ENCODE measurements at regions not wholly inside any gene's neighbourhood (a gene's known extent, or its start where the extent isn't known, plus 50 kb on each side); places are given as distances from the start of the nearest gene placed in this dataset.
A peak's percentile ranks its signal among the peaks of the same experiment; 100 is the strongest.

DNA sequence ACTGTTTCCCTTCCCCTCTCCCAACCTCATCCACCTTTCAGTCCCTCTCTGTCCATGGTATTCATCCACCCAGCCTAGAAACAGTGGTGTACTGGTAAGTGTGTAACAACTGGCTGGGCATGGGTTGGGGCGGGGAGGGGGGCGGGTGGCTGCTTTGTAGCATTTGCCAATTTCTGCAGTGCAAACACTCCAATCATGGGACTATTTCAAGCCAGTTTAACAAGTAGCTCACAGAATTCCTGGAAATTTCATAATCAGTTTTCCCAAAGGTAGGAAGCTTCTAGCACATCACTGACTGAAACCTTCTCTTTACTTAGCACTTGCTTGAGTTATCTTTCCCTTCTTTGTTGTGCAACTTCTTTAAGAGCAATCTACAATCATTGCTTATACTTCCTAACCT lies 100.8 kb upstream of the WASF3 start:
- DNase-seq (ENCODE audit: low spot score): no peak

DNA sequence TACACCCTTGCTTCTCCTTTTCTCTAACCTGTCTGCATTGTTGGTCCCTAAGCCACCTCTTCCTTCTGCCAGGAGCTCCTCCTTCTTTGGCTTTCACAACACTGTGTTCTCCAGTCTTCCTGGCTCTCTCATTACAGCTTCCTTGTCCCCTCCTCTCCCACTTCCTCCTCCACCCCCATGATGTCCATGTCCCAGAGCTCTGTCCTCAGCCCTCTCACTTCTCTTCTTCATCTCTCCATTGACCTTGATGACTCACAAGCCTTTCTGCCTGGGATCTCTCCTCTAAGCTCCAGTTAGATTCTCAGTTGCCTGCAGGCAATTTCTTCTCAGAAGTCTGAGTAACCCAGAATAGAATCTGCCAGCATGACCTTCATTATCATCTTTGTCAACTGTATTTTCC lies 100.3 kb upstream of the WASF3 start:
- no peak for DNase-seq (ENCODE audit: low spot score)

DNA sequence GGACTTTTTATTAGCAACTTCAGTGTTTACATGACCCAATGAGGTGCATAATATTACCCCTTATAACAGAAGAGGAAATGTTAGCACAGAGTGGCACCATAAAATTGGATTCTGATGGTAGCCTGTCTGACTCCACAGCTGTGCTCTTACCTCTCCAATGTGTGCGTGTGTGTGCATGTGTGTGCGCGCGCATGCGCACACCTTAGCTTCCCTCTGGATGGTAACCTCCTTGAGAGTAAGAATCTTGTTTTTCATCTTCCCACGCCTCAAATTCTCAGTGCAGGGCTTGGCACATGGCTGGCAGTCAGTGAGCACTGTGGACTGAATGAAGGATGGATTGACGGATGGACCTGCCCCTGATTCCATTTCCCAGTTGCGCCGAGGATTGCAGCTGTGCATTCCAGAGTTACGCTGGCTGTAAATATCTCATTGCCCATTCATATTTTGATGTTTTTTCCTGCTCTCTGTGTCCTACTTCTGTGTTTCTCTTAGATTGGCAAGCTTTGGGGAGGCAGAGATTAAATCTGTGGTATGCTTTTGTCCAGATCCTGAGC lies 99.2 kb upstream of the WASF3 start:
- DNase-seq (ENCODE audit: low spot score): no peak

DNA sequence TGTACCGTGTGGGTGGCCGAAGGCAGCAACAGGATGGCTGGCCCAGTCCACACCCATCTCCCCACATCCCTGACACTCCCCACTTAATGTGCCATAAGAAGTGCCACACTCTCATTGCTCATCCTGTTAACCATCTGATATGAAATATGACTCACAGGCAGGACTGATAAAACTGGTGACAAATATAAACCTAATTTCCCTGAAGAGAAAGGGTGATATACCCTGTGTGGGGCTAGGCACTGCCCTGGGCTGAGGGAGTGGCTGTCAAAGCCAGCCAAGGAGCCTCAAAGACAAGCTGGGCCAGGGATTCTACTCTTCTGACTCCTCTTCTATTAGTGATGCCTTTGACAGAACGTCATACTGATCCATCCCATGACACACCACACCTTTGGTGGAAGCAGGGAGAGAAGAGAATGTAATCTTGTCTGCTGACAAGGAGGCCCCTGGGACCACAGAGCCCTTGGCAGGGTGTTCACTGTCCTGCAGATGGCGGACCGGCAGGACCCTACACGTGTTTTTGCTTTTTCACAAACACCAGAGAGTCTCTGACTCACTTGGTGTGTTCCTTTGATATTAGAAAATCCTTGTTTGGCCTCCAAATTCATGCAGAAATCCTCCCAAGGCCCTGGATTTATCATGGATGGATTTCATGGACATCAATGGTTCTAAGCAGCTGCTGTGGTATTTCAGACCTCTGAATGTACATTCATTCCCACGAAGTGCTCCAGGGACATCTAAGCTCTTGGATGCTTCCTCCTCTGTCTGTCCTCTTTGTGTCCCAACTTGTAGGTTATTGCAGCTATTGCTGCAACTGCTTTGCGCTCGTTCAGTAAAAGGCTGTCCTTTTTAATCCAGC lies 98.0 kb upstream of the WASF3 start:
- DNase-seq (ENCODE audit: low spot score): no peak

DNA sequence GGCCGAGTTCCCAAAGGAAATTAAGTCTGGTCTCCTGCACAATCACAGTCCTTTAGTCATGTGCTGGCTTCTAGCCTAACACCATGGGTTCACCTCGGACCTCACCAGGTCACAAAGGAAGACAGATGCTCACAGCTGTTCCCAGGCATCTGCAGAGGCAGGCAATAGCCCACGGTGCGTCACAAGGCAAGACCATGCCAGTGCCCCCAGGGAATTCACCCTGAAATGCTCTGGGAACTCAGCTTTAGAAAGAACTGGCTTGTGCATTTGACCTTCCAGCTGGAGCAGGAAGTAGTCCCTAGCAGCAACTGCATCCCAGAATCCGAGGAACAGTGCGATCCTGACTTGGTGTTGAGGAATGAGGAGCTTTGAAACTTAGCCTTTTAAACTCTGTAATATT lies 96.8 kb upstream of the WASF3 start:
- DNase-seq (ENCODE audit: low spot score): no peak

DNA sequence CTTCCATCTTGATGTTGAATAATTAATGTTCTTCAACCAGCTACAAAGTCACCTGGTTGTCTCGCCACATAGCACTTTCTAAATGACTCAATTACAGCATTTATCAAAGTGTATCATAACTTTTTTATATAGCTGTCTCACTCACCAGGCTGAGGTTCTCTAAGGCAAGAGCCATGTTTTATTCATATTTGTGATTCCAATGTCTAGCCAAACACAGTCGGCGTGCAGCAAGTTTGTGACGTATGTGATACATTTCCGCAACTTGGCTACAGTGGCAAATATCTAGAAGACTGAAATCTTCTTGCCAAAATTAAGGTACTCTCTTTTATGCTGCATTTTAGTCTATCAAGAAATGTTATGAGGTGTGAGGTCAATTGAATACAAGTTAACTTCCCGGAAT lies 94.2 kb upstream of the WASF3 start:
- DNase-seq (ENCODE audit: low spot score): no peak

DNA sequence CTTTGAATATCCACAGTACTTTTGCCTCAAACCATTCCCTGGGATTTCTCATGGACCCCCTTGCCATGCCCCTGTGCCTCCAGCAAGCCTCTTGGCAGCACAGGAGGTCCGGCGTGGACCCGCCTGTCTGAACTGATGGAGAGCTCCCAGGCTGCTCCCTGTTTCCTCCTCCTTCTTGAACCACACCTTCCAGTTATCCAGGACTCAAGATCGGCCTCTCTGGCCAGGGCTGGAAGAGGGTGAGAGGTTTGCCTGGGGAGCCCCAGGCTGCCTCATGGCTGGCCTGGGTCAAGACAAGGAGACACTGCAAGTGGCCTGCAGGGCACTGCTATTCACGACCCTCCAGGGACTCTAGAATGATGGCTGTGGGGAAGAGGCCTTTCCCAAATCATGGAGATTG lies 93.6 kb upstream of the WASF3 start:
- no peak for DNase-seq (ENCODE audit: low spot score)

DNA sequence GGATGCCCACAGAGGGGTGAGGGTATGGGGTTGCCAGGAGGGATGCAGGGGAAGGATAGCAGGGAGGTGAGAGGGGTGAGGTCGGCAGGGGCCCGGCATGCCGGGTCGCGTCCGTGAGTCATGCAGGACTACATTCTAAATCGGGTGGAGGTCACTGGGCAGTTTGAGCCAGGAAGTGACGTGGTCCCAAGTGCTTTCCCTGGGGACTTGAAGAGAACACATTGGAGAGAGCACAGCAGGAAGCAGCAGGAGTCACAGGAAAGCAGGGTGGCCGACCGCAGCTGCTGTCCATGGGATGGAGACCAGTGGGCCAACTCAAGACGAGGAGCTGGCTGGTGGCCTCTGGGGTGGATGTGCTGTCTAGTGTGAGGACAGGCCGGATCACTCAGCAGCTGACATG lies 92.0 kb upstream of the WASF3 start:
- no peak for DNase-seq (ENCODE audit: low spot score)

DNA sequence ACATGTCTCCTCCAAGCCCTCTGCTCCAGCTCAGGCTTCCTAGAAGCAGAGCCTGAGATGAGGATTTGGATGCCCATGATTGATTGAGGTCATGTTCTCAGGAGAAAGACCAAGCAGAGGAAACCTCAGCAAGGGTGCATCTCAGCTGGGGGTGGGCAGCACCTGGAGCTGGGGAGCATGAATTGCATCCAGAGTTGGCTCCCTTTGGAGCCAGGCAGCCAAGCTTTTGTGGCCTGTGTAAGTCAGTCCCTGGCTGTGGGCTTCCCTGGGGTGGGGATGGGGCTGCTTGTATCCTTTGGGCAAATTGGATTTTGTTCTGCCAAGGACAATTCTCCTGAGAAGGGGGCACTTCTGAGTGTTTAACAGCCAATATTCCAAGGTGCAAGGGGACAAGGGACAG lies 91.5 kb upstream of the WASF3 start:
- DNase-seq (ENCODE audit: low spot score): no peak

DNA sequence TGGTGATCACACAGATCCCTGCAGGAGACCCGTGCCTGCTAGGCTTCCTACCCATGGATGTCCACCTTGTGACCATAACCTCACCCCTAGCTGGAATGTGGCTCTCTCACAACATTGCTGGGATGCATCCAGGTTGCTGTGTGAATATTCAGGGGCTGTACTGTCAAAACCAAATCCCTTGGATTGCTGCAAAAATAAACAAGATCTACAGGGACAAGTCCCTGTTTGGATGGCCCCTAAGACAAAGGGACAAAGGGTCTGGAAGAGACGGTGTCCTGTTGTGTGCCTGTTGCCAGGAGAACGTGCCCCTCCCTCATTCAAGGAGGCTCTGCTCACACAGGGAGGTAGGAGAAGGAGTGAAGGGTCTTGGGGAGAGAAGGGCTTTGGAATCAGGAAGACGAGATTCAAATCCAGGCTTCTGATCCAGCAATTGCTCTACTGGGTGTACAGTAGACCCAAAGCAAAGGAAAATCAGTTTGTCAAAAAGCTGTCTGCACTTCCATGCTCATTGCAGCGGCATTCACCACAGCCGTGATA lies 89.2 kb upstream of the WASF3 start:
- no peak for DNase-seq (ENCODE audit: low spot score)

DNA sequence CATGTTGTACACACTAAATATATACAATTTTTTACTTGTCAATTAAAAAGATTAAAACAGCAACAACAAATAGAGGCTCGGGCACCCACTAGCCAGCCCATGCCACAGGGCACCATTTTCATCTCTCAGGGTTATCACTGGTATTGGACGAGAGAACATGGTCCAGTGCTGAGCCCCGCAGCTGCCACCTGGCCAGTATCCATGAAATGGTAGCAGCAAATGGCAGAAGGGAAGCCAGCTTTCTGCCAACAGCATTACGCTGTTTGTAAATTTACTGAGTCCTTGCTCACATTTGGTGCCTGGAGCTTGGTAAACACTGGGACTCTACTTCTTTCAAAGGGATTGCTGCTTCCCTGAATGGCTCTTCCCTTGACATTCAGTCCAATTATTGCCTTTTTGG lies 87.9 kb upstream of the WASF3 start:
- DNase-seq (ENCODE audit: low spot score): no peak

DNA sequence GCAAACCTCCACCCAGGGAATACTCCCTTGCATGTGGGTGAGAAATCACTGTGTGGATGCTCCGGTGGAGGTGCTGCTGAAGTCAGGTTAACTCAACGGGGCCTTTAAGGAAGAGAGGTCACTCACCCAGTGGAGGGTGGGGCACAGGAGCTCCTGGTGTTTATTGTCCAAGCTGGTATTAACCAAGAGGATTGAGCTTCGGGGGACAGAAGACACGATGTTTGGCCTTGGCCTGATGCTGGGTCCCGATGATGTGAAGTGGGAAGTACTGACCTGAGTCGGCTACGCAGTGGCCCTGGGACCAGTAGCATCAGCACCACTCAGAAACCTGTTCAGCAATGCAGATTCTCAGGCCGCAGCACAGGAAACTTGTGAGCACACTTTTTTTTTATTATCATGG lies 85.7 kb upstream of the WASF3 start:
- no peak for DNase-seq (ENCODE audit: low spot score)

DNA sequence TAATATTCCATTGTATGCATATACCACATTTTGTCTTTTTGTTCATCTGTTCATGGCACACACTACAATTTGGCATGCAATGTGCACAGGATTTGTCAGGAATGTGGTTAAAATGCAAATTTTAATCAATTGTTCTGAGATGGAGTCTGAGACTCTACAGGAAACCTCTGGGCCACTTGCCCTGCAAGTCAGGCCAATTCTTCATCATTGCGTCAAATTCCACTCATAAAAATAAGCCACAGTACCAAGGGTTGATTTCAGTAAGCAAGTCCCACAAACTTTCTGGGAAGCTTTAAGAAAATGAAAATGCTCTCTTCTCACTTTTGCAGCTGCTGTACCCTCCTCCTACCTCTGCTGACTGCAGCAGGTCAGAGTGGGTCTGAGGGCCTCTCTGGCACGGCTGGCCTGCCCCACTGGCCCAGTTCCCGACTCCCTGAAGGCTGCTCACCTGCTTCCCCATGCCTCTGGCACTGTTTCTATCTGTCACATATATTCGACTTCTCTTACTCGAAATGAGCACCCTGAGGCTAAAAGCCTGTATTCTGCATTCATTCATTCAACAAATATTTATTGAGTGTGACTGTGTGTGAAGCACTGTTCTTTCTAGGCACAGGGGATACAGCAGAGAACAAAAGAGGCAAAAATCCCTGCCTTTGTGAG lies 83.8 kb upstream of the WASF3 start:
- DNase-seq (ENCODE audit: low spot score): no peak

DNA sequence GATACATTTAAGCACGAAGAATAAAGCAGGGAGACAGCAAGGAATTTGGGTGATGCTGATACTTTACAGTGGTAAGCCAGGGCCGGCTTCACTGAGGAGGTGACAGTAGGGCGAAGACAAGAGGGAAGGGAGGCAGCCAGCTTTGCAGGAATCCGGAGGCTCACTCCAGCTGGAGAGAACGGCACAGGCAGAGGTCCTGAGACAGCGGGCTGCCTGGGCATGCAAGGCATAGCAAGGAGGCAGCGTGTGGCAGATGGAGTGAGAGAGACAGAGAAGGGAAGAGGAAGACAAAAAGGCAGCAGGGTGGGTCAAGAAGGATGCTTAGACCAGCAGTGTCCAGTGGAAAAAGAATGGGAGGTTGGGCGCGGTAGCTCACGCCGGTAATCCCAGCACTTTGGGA lies 83.2 kb upstream of the WASF3 start:
- DNase-seq (ENCODE audit: low spot score): no peak

DNA sequence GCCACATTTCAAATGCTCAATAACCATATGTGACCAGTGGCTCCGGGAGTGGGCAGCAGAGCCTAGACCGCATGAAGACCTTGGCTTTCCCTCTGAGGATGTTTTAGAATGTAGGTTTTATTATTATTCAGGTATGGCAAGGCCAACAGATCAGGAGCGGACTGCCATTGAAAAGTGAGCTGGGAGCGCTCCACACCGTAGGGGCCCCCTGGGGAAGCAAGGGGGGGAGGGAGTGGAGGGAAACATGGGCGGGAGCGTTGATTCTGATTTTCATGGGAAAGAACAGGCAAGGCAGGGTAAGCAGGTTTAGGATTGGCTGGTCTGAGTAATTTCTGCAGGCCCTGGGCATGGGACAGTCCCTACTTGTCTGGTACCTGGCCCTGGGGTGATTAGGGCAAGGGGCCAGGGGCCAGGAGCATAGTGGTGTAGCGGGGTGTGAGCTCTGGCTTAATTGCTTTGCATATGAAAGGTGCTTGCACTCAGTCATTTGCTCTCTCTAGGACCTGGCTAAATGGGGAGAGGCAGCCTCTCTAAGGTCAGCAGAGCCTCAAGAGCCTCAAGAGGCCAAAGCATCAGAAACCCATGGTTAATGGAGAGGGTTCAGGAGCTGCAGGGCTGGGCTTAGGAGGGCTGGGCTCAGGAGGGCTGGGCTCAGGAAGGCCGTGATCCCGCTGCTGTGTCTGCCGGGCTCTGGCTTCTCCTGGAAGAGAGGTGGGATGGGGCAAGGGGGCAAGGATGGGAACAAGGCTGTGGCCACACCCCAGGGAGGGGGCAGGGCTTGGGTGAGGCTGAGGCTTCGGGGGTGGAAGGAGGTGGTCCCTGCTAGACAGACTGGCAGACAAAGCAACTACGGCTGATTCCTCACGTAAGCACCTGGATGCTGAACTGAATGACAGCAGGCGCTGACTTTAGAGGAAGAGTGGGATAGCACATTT lies 82.0 kb upstream of the WASF3 start:
- peak; percentile 27 for DNase-seq (ENCODE audit: low spot score)

DNA sequence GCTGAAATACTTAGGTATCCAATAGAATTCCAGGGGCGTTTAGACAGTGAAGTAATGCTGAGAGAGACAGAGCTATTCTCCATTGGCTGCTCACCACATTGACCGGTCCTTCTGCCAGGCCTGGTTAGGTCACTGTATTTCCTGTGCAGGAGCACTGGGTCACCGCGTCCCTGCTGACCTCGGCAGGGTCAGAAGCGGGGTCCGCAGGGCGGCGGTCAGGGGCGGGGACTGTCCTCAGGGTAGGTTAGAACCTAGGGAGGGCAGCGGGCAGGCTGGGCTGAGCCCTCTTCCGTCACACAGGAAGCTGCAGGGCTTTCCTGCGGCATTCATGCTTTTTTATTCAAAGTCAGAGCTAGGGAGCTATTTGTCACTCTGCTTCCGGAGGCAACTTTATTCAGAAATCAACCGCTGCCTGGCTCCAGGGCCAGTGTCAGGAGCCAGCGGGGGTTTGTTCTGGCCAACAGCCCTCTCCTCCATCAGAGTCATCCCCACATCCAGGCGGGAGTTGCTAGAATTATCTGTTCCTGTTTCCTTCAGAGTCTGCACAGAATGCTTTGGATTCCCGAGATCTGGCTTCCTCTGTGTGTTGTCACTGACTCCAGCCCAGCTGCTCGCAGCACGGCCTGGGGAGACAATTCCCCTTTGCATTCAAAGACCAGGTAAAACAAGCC lies 81.2 kb upstream of the WASF3 start:
- peak; percentile 37 for DNase-seq (ENCODE audit: low spot score)

DNA sequence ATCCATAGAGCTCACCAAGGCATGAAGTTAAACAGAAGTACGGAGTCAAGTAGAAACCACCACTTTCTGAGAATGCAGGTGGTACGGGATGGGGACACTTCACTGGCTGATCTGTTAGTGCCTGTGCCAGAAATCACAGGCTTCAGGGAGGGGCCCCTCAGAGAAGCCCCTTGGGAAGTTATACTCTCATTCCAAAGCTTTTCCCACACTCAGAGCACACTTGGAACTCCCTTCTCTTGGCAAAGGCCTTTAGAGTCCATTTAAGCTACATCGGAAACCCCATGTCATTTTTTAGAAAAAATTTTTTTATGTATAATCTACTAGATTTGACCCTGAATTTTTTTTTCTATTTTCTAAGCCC lies 80.7 kb upstream of the WASF3 start:
- DNase-seq (ENCODE audit: low spot score): no peak

DNA sequence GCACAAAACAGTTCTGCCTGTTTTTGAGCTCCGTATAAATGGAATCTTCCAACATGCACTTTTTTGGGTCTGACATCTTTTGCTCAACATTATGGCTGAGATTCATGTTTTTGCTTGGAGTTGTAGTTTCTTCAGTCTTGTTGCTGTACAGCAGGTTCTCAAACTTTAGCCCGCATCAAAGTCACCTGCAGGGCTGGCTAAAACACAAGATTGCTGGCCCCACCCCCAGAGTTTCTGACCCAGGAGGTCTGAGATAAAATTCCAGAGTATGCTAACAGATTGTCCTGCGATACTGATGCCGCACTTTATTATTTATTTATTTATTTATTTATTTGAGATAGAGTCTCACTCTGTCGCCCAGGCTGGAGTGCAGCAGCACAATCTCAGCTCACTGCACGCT lies 79.8 kb upstream of the WASF3 start:
- no peak for DNase-seq (ENCODE audit: low spot score)

DNA sequence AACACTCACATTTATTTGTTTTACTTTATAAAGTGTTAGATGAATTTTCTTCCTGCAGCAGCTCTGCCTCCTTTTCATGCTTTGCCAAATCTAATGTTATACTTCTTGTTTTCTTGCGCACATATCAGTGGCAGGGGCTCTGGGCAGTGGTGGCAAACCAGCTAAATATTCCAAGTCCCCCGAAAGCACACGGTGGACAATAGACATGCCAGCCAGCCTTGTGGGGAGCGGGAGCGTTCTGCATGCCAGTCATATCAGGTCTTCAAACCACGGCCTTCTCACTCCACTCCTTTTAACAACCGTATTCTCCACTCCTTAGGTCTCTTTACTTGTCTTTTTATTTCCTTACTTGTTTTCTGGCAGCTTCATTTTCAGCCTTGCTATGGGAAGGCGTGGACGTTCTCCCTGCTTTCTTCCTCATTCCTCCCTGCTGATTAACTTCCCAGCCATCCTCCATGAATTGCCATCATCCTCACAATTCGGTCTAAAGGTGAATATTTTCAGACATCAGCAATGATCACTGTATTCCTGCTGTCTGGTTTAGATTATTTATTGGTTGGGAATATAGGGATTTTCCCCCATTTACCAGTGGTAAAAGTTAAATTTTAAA lies 77.1 kb upstream of the WASF3 start:
- DNase-seq (ENCODE audit: low spot score): no peak

DNA sequence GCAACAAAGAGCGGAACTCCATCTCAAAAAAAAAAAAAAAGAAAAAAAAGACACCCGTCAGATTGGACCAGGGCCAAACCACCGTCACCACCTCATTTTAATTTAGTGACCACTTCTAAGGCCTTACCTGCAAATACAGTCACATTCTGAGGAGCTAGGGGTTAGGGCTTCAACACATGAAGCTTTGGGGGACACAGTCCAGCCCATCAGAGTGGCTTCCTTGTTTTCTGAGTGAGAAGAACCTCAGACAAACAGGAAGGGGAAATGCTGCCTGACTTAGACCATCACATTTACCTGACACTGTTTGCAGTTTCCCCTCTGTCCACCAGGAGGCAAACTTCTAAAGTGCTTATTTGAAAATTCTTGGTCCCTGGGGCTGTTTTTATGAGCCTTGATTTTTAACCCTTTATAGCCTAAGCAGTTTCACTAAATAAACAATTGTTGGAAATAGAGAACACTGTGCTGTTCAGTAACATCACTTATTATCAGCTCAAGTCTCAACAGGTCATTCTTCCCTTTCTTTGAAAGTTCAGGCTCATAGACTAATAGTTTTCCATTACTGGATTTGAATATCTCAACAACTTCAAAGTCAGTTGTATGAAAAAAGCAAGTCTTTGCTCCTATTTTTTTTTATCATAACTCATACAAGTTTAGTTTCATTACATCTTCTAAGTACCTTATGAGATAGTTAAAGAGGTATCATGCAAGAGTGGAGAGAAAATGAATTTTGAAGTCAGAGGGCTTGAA lies 74.9 kb upstream of the WASF3 start:
- DNase-seq (ENCODE audit: low spot score): peak; percentile 63
